Mesendoderm (in vitro differentiated cells): ENCODE measurements at regions not wholly inside any gene's neighbourhood (a gene's known extent, or its start where the extent isn't known, plus 50 kb on each side); places are given as distances from the start of the nearest gene placed in this dataset.

Experiments
- DNase-seq: peaks from one replicate; pipeline ENCODE4 v3.0.0; 2013
- H2AK5ac ChIP-seq: 2 replicates; pipeline ENCODE4 v1.6.1; 2013; ENCODE audit warnings: low read length, inconsistent platforms
- H2BK120ac ChIP-seq: 2 replicates; pipeline ENCODE4 v1.6.1; 2013; ENCODE audit warnings: low read depth, mild to moderate bottlenecking, low read length, moderate library complexity, mixed read lengths
- H2BK15ac ChIP-seq: replicated peaks from 2 replicates; pipeline ENCODE4 v1.6.1; 2013; ENCODE audit warnings: low read depth, mild to moderate bottlenecking, moderate library complexity
- H2BK5ac ChIP-seq: 2 replicates; pipeline ENCODE4 v1.6.1; 2013; ENCODE audit warnings: low read length, inconsistent platforms
- H3K18ac ChIP-seq: 2 replicates; pipeline ENCODE4 v1.6.1; 2013; ENCODE audit warnings: mild to moderate bottlenecking, low read length, mixed read lengths
- H3K23ac ChIP-seq: one replicate; pipeline ENCODE4 v1.6.1; 2013; ENCODE audit warnings: low read length
- H3K27ac ChIP-seq: 2 replicates; pipeline ENCODE4 v1.5.1; 2013; ENCODE audit warnings: low read depth, mild to moderate bottlenecking, inconsistent platforms, low read length, moderate library complexity
- H3K27me3 ChIP-seq: 2 replicates; pipeline ENCODE4 v1.6.1; 2013; ENCODE audit warnings: low read length, control low read depth, mild to moderate bottlenecking, inconsistent platforms; ENCODE audit not compliant: insufficient read depth, poor library complexity
- H3K36me3 ChIP-seq: 2 replicates; pipeline ENCODE4 v1.6.1; 2013; ENCODE audit warnings: low read length, inconsistent platforms; ENCODE audit not compliant: control insufficient read depth, insufficient read depth
- H3K4ac ChIP-seq: one replicate; pipeline ENCODE4 v1.6.1; 2013; ENCODE audit warnings: low read depth, mild to moderate bottlenecking, low read length, moderate library complexity
- H3K4me1 ChIP-seq: 2 replicates; pipeline ENCODE4 v1.6.1; 2013; ENCODE audit warnings: low read depth, low read length, inconsistent platforms; ENCODE audit not compliant: control insufficient read depth
- H3K4me2 ChIP-seq: 2 replicates; pipeline ENCODE4 v1.6.1; 2013; ENCODE audit warnings: low read length
- H3K4me3 ChIP-seq: 2 replicates; pipeline ENCODE4 v1.5.1; 2013; ENCODE audit warnings: mild to moderate bottlenecking, low read length
- H3K56ac ChIP-seq: one replicate; pipeline ENCODE4 v1.6.1; 2013; ENCODE audit warnings: low read length
- H3K79me1 ChIP-seq: 2 replicates; pipeline ENCODE4 v1.6.1; 2013; ENCODE audit warnings: low read length, inconsistent platforms
- H3K79me2 ChIP-seq: 2 replicates; pipeline ENCODE4 v1.6.1; 2013; ENCODE audit warnings: mild to moderate bottlenecking, low read length; ENCODE audit not compliant: control insufficient read depth, insufficient read depth
- H3K9ac ChIP-seq: 2 replicates; pipeline ENCODE4 v1.6.1; 2013; ENCODE audit warnings: low read length, inconsistent platforms
- H4K5ac ChIP-seq: one replicate; pipeline ENCODE4 v1.6.1; 2013; ENCODE audit warnings: low read length
- H4K8ac ChIP-seq: one replicate; pipeline ENCODE4 v1.6.1; 2013; ENCODE audit warnings: low read depth, mild to moderate bottlenecking, control low read depth, low read length, moderate library complexity
- WGBS: extraction: QIAGEN DNeasy Blood & Tissue Kit; methylation state at CpG from one replicate; pipeline ENCODE4 v1.1.7; 2013; ENCODE audit warnings: low lambda C conversion rate, missing lambda C conversion rate; ENCODE audit not compliant: insufficient coverage; ENCODE audit errors: extremely low coverage; 5-methylcytosine and 5-hydroxymethylcytosine counted together

- no peaks in the 10 kb centered on the region for H3K4me1 ChIP-seq
- H3K27me3 ChIP-seq, result no peaks in the 10 kb centered on the region
- no peaks in the 10 kb centered on the region for H3K36me3 ChIP-seq
- H3K23ac ChIP-seq, result no peak overlapping the region
- no peak overlapping the region for H3K18ac ChIP-seq
- no peak for DNase-seq
- no peak overlapping the region for H3K4me3 ChIP-seq
- H4K8ac ChIP-seq, result no peak overlapping the region
- no peak overlapping the region for H3K4me2 ChIP-seq
- no peak overlapping the region for H2AK5ac ChIP-seq
- H3K79me2 ChIP-seq, result no peaks in the 10 kb centered on the region
- H2BK15ac ChIP-seq, result no peak overlapping the region
- H4K5ac ChIP-seq, result no peak overlapping the region
- H2BK120ac ChIP-seq, result no peak overlapping the region
- no peak overlapping the region for H3K9ac ChIP-seq
- no peak overlapping the region for H3K4ac ChIP-seq
- H3K27ac ChIP-seq, result no peak overlapping the region
- no peak overlapping the region for H3K56ac ChIP-seq
- H3K79me1 ChIP-seq, result no peaks in the 10 kb centered on the region
- WGBS, result no CpG with 5 or more reads among the region's 1 CpG
- H2BK5ac ChIP-seq, result no peak overlapping the region
These were observed 138.9 kb upstream of the CDK13 start for GRCh38 chr7:39811161-39811614.

- no CpG with 5 or more reads among the region's 7 CpGs for WGBS
- H3K27me3 ChIP-seq, result no peaks in the 10 kb centered on the region
These were observed 133.5 kb upstream of the CDK13 start for GRCh38 chr7:39816462-39817060.

GRCh38 chr7:39819514-39819913 lies 130.5 kb upstream of the CDK13 start:
- no peaks in the 10 kb centered on the region for H3K36me3 ChIP-seq
- no peak overlapping the region for H2BK120ac ChIP-seq
- H3K79me1 ChIP-seq, result no peaks in the 10 kb centered on the region
- no peak overlapping the region for H3K4ac ChIP-seq
- no peak overlapping the region for H4K8ac ChIP-seq
- H4K5ac ChIP-seq, result no peak overlapping the region
- H3K18ac ChIP-seq, result no peak overlapping the region
- no peak overlapping the region for H3K56ac ChIP-seq
- no peak overlapping the region for H2AK5ac ChIP-seq
- no peak overlapping the region for H3K4me3 ChIP-seq
- H3K27me3 ChIP-seq, result no peaks in the 10 kb centered on the region
- H3K4me1 ChIP-seq, result no peaks in the 10 kb centered on the region
- H2BK15ac ChIP-seq, result no peak overlapping the region
- no peak overlapping the region for H3K9ac ChIP-seq
- H3K23ac ChIP-seq, result no peak overlapping the region
- H3K4me2 ChIP-seq, result no peak overlapping the region
- H3K79me2 ChIP-seq, result no peaks in the 10 kb centered on the region
- H2BK5ac ChIP-seq, result no peak overlapping the region
- DNase-seq, result no peak
- H3K27ac ChIP-seq, result no peak overlapping the region

More at GRCh38 chr7:39816462-39817060, 133.5 kb upstream of the CDK13 start:
- no peak overlapping the region for H3K18ac ChIP-seq
- no peak overlapping the region for H4K5ac ChIP-seq
- no peaks in the 10 kb centered on the region for H3K79me2 ChIP-seq
- no peak overlapping the region for H3K4me3 ChIP-seq
- H3K4me2 ChIP-seq, result no peak overlapping the region
- no peak overlapping the region for H2BK5ac ChIP-seq
- no peak overlapping the region for H3K9ac ChIP-seq
- H3K23ac ChIP-seq, result no peak overlapping the region
- no peak overlapping the region for H2BK120ac ChIP-seq
- no peaks in the 10 kb centered on the region for H3K4me1 ChIP-seq
- H3K27ac ChIP-seq, result no peak overlapping the region
- DNase-seq, result no peak
- no peak overlapping the region for H4K8ac ChIP-seq
- H2AK5ac ChIP-seq, result no peak overlapping the region
- H3K79me1 ChIP-seq, result no peaks in the 10 kb centered on the region
- no peak overlapping the region for H3K4ac ChIP-seq
- no peaks in the 10 kb centered on the region for H3K36me3 ChIP-seq
- H2BK15ac ChIP-seq, result no peak overlapping the region
- H3K56ac ChIP-seq, result no peak overlapping the region

- Histone ChIP-seq H3K79me1 (no peaks in the 10 kb centered on the region), H3K4me2 (no peak overlapping the region), H3K36me3 (no peaks in the 10 kb centered on the region), H3K4me3 (no peak overlapping the region), H3K9ac (no peak overlapping the region), H3K27ac (no peak overlapping the region), H3K18ac (no peak overlapping the region), H4K8ac (no peak overlapping the region), H3K4me1 (no peaks in the 10 kb centered on the region), H3K79me2 (no peaks in the 10 kb centered on the region), H4K5ac (no peak overlapping the region), H3K27me3 (no peaks in the 10 kb centered on the region), H2BK120ac (no peak overlapping the region), H3K4ac (no peak overlapping the region), H3K23ac (no peak overlapping the region), H2AK5ac (no peak overlapping the region), H2BK15ac (no peak overlapping the region), H2BK5ac (no peak overlapping the region), H3K56ac (no peak overlapping the region)
- no CpG with 5 or more reads among the region's 2 CpGs for WGBS
- DNase-seq, result no peak
These were observed 125.4 kb upstream of the CDK13 start for GRCh38 chr7:39824456-39825200.

GRCh38 chr7:39825401-39825980 lies 124.6 kb upstream of the CDK13 start:
- no peak overlapping the region for H4K5ac ChIP-seq
- H3K27ac ChIP-seq, result no peak overlapping the region
- H2BK5ac ChIP-seq, result no peak overlapping the region
- no CpG with 5 or more reads among the region's 6 CpGs for WGBS
- no peak overlapping the region for H3K18ac ChIP-seq
- H4K8ac ChIP-seq, result no peak overlapping the region
- no peaks in the 10 kb centered on the region for H3K36me3 ChIP-seq
- H3K4ac ChIP-seq, result no peak overlapping the region
- no peak for DNase-seq
- no peak overlapping the region for H3K4me2 ChIP-seq
- no peaks in the 10 kb centered on the region for H3K27me3 ChIP-seq
- no peak overlapping the region for H2BK15ac ChIP-seq
- H2AK5ac ChIP-seq, result no peak overlapping the region
- H2BK120ac ChIP-seq, result no peak overlapping the region
- H3K9ac ChIP-seq, result no peak overlapping the region
- no peak overlapping the region for H3K4me3 ChIP-seq
- no peaks in the 10 kb centered on the region for H3K79me1 ChIP-seq
- no peaks in the 10 kb centered on the region for H3K79me2 ChIP-seq
- no peaks in the 10 kb centered on the region for H3K4me1 ChIP-seq
- no peak overlapping the region for H3K23ac ChIP-seq
- H3K56ac ChIP-seq, result no peak overlapping the region
